Ovary (tissue), 7 donors: ENCODE measurements at regions not wholly inside any gene's neighbourhood (a gene's known extent, or its start where the extent isn't known, plus 50 kb on each side); places are given as distances from the start of the nearest gene placed in this dataset.

Experiments
- DNase-seq, 5 donors: peaks; one replicate each; pipeline ENCODE4 v3.0.0-alpha.2; 2019 to 2020
- H3K27ac ChIP-seq, 2 donors: fragments of 200-600 bp; one replicate each; pipeline versions ENCODE4 v1.5.1 to v1.8.0; 2019 to 2022
- H3K27me3 ChIP-seq: fragments of 200-600 bp; one replicate; pipeline ENCODE4 v1.8.0; 2022
- H3K36me3 ChIP-seq: fragments of 200-600 bp; sonication (generic); one replicate; pipeline ENCODE4 v1.5.1; 2019
- H3K4me1 ChIP-seq: one replicate; pipeline ENCODE4 v1.8.1; 2013; ENCODE audit warnings: mild to moderate bottlenecking, moderate library complexity; ENCODE audit not compliant: insufficient read depth
- H3K4me3 ChIP-seq: fragments of 200-600 bp; sonication (generic); one replicate; pipeline ENCODE4 v1.5.1; 2017
- H3K9me3 ChIP-seq, 2 donors: fragments of 200-600 bp in 1 of 2; sonication (generic) in 1 of 2; one replicate each; pipeline versions ENCODE4 v1.5.1 to v1.8.1; 2013 to 2019; ENCODE audit warnings: mild to moderate bottlenecking in 1 of 2, moderate library complexity in 1 of 2
- EP300 ChIP-seq: sonication (generic); formaldehyde crosslinking; IDR thresholded peaks from one replicate; pipeline ENCODE4 v1.6.1; 2017; ENCODE audit warnings: antibody characterized with exemption
- POLR2A ChIP-seq: fragments of 450-650 bp; IDR thresholded peaks from one replicate; pipeline ENCODE4 v1.6.1; 2017; ENCODE audit warnings: antibody characterized with exemption, mild to moderate bottlenecking, moderate library complexity
- WGBS, 3 donors: extraction: QIAGEN DNeasy Blood & Tissue Kit in 1 of 3; methylation state at CpG; one replicate each; pipeline versions ENCODE4 v1.1.5 to v1.1.7; 2013 to 2017; 5-methylcytosine and 5-hydroxymethylcytosine counted together
- intact Hi-C, 4 donors: fragments of 100-400 bp; cut with DNase I; formaldehyde crosslinking; loops; one replicate each; pipeline versions ENCODE4 v1.11.0 to v1.15.1; 2022 to 2023
- TF ChIP-seq, protein P1 (sequence below), 3 donors: fragments of 450-650 bp in 2 of 3; fragments of 200-600 bp in 1 of 3; IDR thresholded peaks; one replicate each; pipeline versions ENCODE4 v1.5.1 to v1.8.0; 2016 to 2022; ENCODE audit warnings: antibody characterized with exemption in 3 of 3, mild to moderate bottlenecking in 1 of 3
- donor health status: DM: no; HTN: no; CAD: no; lungs with moderate emphysema.
- donor health status: DM: no; HTN: no; CAD: no.
- donor health status: Bipolar disorder and iron deficiency.
- donor health status: DM: no; HTN: no; CAD: no.
- donor health status: DM: yes; HTN: yes; CAD: no.

GRCh38 chr9:71589612-71590011, 178.7 kb downstream of the CEMIP2 start:
- Histone ChIP-seq H3K4me3 (no peak overlapping the region), H3K9me3 (no peaks in the 10 kb centered on the region), H3K36me3 (no peaks in the 10 kb centered on the region), H3K4me1 (no peaks in the 10 kb centered on the region), H3K27ac (no peak overlapping the region), H3K27me3 (no peaks in the 10 kb centered on the region)
- intact Hi-C loops, result no loop called here
- no peak for DNase-seq
- TF ChIP-seq EP300 (no peak), POLR2A (no peak)
- TF ChIP-seq, protein P1, sequence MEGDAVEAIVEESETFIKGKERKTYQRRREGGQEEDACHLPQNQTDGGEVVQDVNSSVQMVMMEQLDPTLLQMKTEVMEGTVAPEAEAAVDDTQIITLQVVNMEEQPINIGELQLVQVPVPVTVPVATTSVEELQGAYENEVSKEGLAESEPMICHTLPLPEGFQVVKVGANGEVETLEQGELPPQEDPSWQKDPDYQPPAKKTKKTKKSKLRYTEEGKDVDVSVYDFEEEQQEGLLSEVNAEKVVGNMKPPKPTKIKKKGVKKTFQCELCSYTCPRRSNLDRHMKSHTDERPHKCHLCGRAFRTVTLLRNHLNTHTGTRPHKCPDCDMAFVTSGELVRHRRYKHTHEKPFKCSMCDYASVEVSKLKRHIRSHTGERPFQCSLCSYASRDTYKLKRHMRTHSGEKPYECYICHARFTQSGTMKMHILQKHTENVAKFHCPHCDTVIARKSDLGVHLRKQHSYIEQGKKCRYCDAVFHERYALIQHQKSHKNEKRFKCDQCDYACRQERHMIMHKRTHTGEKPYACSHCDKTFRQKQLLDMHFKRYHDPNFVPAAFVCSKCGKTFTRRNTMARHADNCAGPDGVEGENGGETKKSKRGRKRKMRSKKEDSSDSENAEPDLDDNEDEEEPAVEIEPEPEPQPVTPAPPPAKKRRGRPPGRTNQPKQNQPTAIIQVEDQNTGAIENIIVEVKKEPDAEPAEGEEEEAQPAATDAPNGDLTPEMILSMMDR (IDR thresholded peaks at IDR 0.05), result no peak
- 42 to 57% (median 44%) methylated on average over 6 of the region's 6 CpGs for WGBS, 3 donors

DNA sequence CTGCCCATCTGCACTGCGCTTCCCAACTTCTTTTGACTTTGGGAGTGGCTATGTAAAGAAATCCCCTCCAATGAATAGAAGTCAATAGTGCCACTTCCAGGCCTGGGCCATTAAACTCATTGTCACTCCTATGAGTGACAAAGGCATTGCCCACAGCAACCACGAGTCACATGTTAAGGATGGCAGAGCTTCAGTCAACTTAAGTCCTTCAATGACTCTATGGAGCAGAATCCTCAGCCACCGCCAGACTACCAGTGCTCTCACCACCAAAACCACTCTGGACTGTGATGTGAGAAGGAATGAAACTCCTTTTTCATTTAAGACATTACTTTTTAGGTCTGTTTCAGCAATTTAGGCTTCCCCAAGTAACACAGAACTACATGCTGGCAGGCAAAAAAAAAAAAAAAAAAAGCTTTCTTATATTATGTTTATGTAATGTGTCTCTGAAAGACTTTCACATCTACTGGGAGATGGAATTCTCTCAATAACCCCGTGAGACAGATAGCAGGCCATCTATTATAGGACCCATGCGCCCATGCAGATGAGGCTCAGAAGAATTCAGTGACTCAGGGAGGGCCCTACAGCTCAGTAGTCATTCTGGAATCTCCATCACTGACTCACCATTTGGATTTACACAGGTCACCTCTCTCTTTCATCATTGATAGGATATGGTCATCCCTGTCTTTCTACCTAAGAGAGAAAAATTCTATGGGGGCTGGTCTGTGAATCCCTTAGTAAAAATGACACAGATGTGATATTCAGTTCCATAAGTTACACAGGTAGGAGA, 180.5 kb downstream of the CEMIP2 start:
- WGBS, 3 donors, result 89 to 94% (median 90%) methylated on average over 5 of the region's 5 CpGs
- no peak overlapping the region for H3K27ac ChIP-seq
- TF ChIP-seq, protein P1 (IDR thresholded peaks at IDR 0.05), result no peak
- no peak for TF ChIP-seq EP300
- TF ChIP-seq POLR2A, result no peak
- DNase-seq, result no peak
- intact Hi-C loops, result no loop called here
- H3K4me1 ChIP-seq, result no peaks in the 10 kb centered on the region
- no peaks in the 10 kb centered on the region for H3K36me3 ChIP-seq
- H3K4me3 ChIP-seq, result no peak overlapping the region
- no peaks in the 10 kb centered on the region for H3K27me3 ChIP-seq
- no peaks in the 10 kb centered on the region for H3K9me3 ChIP-seq

DNA sequence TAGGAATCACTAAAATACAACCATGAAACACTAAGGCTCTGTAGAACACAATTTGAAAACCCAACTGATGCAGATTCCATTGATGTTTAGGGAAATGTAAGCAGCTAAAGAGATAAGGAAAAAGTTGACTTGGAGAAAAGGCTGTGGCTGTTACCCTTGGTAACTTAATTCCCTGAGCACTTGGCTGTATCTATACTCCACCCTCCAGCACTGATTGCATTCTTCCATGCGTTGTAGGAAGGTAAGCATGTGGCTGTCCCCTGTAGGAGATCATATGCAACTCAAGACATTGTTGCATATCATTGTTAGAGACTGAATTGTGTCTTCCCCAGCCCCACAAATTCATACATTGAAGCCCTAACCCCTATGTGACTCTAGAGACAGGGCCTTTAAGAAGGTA, 184.5 kb downstream of the CEMIP2 start:
- Histone ChIP-seq H3K4me1 (no peaks in the 10 kb centered on the region), H3K9me3 (no peaks in the 10 kb centered on the region), H3K4me3 (no peak overlapping the region), H3K27ac (no peak overlapping the region), H3K27me3 (no peaks in the 10 kb centered on the region), H3K36me3 (no peaks in the 10 kb centered on the region)
- intact Hi-C loops, result loop anchor here in 1 of 4 donors (5.0 kb wide), 1 partner anchor 1019 kb away; no protein-coding TSS in a partner anchor
- no peak for DNase-seq
- 47 to 58% (median 52%) methylated on average over 1 of the region's 1 CpG for WGBS, 3 donors
- TF ChIP-seq POLR2A (no peak), EP300 (no peak)
- TF ChIP-seq, protein P1 (IDR thresholded peaks at IDR 0.05), result no peak

GRCh38 chr9:71582347-71582746, 186.0 kb downstream of the CEMIP2 start:
- TF ChIP-seq POLR2A (no peak), EP300 (no peak)
- TF ChIP-seq, protein P1 (IDR thresholded peaks at IDR 0.05), result no peak
- Histone ChIP-seq H3K36me3 (no peaks in the 10 kb centered on the region), H3K4me1 (no peaks in the 10 kb centered on the region), H3K27ac (no peak overlapping the region), H3K9me3 (no peaks in the 10 kb centered on the region), H3K27me3 (no peaks in the 10 kb centered on the region), H3K4me3 (no peak overlapping the region)
- intact Hi-C loops, result loop anchor here in 1 of 4 donors (5.0 kb wide), 1 partner anchor 1020 kb away; no protein-coding TSS in a partner anchor
- DNase-seq, result no peak
- WGBS, 3 donors, result 24 to 42% (median 25%) methylated on average over 2 of the region's 2 CpGs
